A673 (cell line): ENCODE measurements at regions not wholly inside any gene's neighbourhood (a gene's known extent, or its start where the extent isn't known, plus 50 kb on each side); places are given as distances from the start of the nearest gene placed in this dataset.

Source experiments
- EZH2 ChIP-seq: fragments of 200-600 bp; sonication (generic); IDR thresholded peaks from 2 replicates; pipeline ENCODE4 v1.6.1; 2017; ENCODE audit warnings: borderline replicate concordance, low read depth, mild to moderate bottlenecking, mixed read lengths, antibody characterized with exemption, low read length; ENCODE audit not compliant: poor library complexity, severe bottlenecking
- TF ChIP-seq, protein P1 (sequence below): fragments of 300-800, 200-600 bp; sonication (generic); conservative IDR thresholded peaks from 2 replicates; pipeline ENCODE4 v1.5.1; 2017; ENCODE audit warnings: low read depth, mild to moderate bottlenecking, antibody characterized with exemption, low read length, moderate library complexity, mixed read lengths

DNA sequence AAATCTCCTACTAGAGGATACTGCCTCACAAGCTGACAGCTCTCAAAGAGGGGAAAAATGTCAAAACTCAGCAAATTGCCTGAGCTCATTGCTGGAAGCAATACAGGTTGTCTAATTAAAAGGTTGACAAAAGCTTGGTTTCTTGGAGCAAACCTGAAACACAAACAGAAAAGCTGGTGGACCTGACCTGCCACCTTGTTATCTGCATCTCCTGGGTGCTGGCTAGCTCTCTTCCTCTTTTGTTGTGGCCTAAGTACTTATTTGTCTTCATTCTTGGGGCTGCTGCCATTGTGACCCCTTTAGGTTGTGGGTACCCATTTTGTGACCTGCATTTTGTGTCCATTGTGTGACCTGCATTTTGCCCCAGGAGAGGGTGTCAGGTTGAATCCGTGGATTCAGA lies 184.5 kb downstream of the KIT start:
- TF ChIP-seq, protein P1, sequence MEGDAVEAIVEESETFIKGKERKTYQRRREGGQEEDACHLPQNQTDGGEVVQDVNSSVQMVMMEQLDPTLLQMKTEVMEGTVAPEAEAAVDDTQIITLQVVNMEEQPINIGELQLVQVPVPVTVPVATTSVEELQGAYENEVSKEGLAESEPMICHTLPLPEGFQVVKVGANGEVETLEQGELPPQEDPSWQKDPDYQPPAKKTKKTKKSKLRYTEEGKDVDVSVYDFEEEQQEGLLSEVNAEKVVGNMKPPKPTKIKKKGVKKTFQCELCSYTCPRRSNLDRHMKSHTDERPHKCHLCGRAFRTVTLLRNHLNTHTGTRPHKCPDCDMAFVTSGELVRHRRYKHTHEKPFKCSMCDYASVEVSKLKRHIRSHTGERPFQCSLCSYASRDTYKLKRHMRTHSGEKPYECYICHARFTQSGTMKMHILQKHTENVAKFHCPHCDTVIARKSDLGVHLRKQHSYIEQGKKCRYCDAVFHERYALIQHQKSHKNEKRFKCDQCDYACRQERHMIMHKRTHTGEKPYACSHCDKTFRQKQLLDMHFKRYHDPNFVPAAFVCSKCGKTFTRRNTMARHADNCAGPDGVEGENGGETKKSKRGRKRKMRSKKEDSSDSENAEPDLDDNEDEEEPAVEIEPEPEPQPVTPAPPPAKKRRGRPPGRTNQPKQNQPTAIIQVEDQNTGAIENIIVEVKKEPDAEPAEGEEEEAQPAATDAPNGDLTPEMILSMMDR: no peak
- TF ChIP-seq EZH2: no peak
